ENCODE measurements at regions not wholly inside any gene's neighbourhood (a gene's known extent, or its start where the extent isn't known, plus 50 kb on each side); places are given as distances from the start of the nearest gene placed in this dataset.

GRCh38 chr9:102594241-102594640 lies 400.9 kb upstream of the CYLC2 start:
- TF ChIP-seq POLR2AphosphoS5 (IDR thresholded peaks at IDR 0.05; ENCODE audit: borderline replicate concordance, low read depth, low read length) (no peak), EZH2 (IDR thresholded peaks at IDR 0.05) (no peak)

Measured in SK-N-MC (cell line).